G401 (cell line): ENCODE measurements at regions not wholly inside any gene's neighbourhood (a gene's known extent, or its start where the extent isn't known, plus 50 kb on each side); places are given as distances from the start of the nearest gene placed in this dataset.
"Not testable (repeated sequence)": the region's sequence is repeated elsewhere in the genome, so short reads cannot be mapped to it uniquely, and the experiment has no call there.

Source experiments
- DNase-seq: peaks from one replicate; pipeline ENCODE4 v3.0.0-alpha.2; 2015; ENCODE audit warnings: low spot score
- in situ Hi-C: cut with HindIII; loops from 2 replicates; pipeline ENCODE4 v1.10.0; 2016; ENCODE audit warnings: low sequenced_read_pairs, mixed read lengths

- in situ Hi-C loops, result no loop called here
- DNase-seq, result no peak
These were observed 331.1 kb downstream of the C3orf38 start for GRCh38 chr3:88480822-88481221.

GRCh38 chr3:88485001-88485400, 335.2 kb downstream of the C3orf38 start:
- in situ Hi-C loops, result no loop called here
- DNase-seq, result no peak

GRCh38 chr3:88508818-88509217, 359.1 kb downstream of the C3orf38 start:
- in situ Hi-C loops, DNase-seq: not testable (repeated sequence)

GRCh38 chr3:88509582-88509981, 359.8 kb downstream of the C3orf38 start:
- DNase-seq, result no peak
- in situ Hi-C loops, result no loop called here

GRCh38 chr3:88528494-88528893, 378.7 kb downstream of the C3orf38 start:
- in situ Hi-C loops, result no loop called here
- no peak for DNase-seq

- DNase-seq, result no peak
- in situ Hi-C loops, result no loop called here
These were observed 384.8 kb downstream of the C3orf38 start for GRCh38 chr3:88534534-88534933.

- no peak for DNase-seq
- in situ Hi-C loops, result no loop called here
These were observed 385.8 kb downstream of the C3orf38 start for GRCh38 chr3:88535563-88535962.

- DNase-seq, result no peak
- in situ Hi-C loops, result no loop called here
These were observed 393.2 kb downstream of the C3orf38 start for GRCh38 chr3:88542916-88543315.

GRCh38 chr3:88572450-88572849, 422.7 kb downstream of the C3orf38 start:
- no peak for DNase-seq
- in situ Hi-C loops, result no loop called here

- no peak for DNase-seq
- in situ Hi-C loops, result no loop called here
These were observed 423.7 kb downstream of the C3orf38 start for GRCh38 chr3:88573472-88573871.

GRCh38 chr3:88574146-88574545, 424.4 kb downstream of the C3orf38 start:
- no peak for DNase-seq
- in situ Hi-C loops, result no loop called here

GRCh38 chr3:88584451-88584850, 434.7 kb downstream of the C3orf38 start:
- in situ Hi-C loops, result no loop called here
- no peak for DNase-seq

GRCh38 chr3:88586121-88586640, 436.4 kb downstream of the C3orf38 start:
- in situ Hi-C loops, result no loop called here
- DNase-seq, result no peak

- DNase-seq, result no peak
These were observed 439.4 kb downstream of the C3orf38 start for GRCh38 chr3:88589138-88589537.

GRCh38 chr3:88595026-88595425, 445.3 kb downstream of the C3orf38 start:
- in situ Hi-C loops, result no loop called here
- DNase-seq, result no peak

More at GRCh38 chr3:88589138-88589537, 439.4 kb downstream of the C3orf38 start:
- in situ Hi-C loops, result no loop called here

- DNase-seq, result no peak
- in situ Hi-C loops, result no loop called here
These were observed 446.7 kb downstream of the C3orf38 start for GRCh38 chr3:88596451-88596850.

GRCh38 chr3:88610820-88611219, 461.1 kb downstream of the C3orf38 start:
- DNase-seq, result no peak
- in situ Hi-C loops, result no loop called here

GRCh38 chr3:88611826-88612326, 462.1 kb downstream of the C3orf38 start:
- in situ Hi-C loops, result no loop called here
- DNase-seq, result no peak

- DNase-seq, result no peak
- in situ Hi-C loops, result no loop called here
These were observed 466.7 kb downstream of the C3orf38 start for GRCh38 chr3:88616413-88616812.

- in situ Hi-C loops, result no loop called here
These were observed 467.5 kb downstream of the C3orf38 start for GRCh38 chr3:88617283-88617682.

GRCh38 chr3:88618021-88618645, 468.4 kb downstream of the C3orf38 start:
- in situ Hi-C loops, result no loop called here
- no peak for DNase-seq

More at GRCh38 chr3:88617283-88617682, 467.5 kb downstream of the C3orf38 start:
- DNase-seq, result no peak
